HG02885 (cell line): ENCODE measurements at regions not wholly inside any gene's neighbourhood (a gene's known extent, or its start where the extent isn't known, plus 50 kb on each side); places are given as distances from the start of the nearest gene placed in this dataset.
"Not testable (repeated sequence)": the region's sequence is repeated elsewhere in the genome, so short reads cannot be mapped to it uniquely, and the experiment has no call there.

ENCODE experiments used
- ATAC-seq: cut with Tn5 transposase; IDR thresholded peaks from one replicate; pipeline ENCODE4 v1.9.1; 2021; ENCODE audit warnings: mild to moderate bottlenecking; ENCODE audit not compliant: unreplicated experiment, poor library complexity

DNA sequence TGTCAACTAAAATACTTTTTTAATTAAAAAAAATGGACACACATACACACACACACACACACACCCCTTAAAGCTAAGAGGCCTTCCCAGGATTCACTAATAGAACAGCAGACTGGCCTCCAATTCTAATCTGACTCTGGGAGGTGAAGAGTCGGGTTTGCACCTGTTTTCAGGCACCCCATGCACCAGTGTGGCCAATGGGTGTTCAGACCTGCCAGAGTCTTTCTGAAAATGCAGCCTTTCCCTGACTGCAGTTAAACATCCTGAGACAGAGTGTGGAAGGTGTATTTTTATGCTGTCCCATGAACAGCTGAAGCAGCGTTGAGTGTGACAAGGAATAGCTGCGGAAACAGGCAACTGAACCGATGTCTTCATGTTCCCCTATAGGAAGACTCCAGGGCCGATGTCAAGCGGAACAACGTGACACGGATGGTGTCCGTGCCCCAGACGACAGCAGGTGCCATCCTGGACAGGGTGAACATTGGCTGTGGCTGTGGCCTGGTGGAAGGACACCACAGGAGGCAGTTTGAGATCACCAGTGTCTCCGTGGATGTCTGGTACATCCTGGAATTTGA is 74.6 kb upstream of the LYZL2 start:
- no peak for ATAC-seq

DNA sequence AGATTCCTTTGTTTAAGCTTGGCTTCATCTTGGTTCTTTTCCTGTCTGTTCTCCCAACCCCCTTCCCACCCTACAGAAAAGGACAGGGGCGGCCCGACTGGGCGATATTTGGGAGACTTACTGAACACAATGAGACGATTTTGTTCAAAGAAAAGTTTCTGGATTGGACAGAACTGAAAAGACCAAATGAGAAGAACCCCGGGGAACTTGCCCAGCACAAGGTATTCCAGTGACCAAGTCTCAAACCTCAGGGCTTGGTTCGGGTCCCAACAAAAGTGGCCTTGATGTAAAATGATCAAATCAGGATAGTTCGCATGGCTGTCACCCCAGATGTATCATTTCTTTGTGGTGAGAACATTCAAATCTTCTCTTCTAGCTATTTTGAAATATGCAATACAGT is 73.9 kb upstream of the LYZL2 start:
- not testable (repeated sequence) for ATAC-seq

DNA sequence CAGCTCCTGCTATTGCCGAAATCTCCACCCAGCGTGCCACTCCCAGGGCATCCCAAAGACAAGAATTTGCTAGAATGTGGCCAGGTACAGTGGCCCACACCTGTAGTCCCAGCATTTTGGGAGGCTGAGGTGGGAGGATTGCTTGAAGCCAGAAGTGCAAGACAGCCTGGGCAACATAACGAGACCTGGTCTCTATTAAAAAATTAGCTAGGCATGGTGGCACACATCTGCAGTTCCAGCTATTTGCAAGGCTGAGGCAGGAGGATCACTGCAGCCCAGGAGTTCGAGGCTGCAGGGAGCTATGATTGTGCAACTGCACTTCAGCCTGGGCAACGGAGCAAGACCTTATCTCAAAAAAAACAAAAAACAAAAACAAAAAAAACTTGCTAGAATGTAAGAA is 73.3 kb upstream of the LYZL2 start:
- ATAC-seq = no peak

DNA sequence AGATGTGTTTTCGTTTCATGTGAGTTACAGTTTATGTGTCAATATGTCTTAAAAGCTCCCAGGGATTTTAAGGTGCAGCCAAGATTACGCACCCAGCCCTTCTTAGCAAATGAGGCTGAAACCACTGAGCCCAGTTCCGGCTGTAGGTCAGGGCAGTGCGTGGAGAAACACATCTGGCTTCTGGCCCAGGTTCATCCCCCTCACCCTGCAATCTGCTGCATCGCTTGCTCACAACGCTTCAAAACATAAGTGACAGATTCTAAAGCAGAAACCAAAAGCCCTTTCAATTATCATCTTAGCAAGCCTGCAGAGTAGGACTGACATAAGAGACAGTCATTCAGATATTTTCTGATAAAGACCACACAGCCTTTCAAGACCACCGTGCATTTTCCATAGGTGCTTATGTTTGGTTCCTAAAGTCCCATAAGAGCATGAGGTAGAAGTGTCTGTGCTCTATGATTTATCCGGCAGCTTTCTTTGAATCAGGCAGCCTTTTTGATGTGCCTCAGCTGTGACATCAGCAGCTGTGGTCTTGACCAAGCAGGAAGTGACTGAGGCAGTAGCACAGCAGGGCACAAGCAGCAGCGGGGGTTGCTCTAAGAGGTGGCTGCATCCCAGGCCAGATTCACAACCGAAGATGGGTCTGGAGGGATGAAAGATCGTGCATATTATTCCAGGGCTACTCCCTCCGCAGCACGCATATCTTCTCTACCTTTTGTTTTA is 72.1 kb upstream of the LYZL2 start:
- peak; percentile 72 for ATAC-seq

DNA sequence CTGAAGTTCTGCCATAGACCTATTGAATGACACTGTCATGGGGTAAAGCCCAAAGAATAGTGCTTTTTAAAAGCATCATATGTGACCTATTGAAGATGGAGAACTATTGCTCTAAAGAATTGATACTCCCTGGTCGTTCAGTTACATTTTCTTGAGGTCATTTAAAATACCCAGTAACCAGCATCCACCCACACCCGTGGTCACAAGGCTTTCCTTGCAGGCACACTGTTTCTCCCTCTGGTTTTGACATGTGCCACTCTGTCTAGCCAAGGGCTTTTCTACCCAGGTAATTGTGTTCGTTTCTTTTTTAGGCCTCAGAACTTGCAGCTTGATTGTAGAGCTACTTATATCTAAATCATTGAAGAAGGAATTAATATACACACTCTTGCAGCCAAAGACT is 68.3 kb upstream of the LYZL2 start:
- ATAC-seq = no peak

DNA sequence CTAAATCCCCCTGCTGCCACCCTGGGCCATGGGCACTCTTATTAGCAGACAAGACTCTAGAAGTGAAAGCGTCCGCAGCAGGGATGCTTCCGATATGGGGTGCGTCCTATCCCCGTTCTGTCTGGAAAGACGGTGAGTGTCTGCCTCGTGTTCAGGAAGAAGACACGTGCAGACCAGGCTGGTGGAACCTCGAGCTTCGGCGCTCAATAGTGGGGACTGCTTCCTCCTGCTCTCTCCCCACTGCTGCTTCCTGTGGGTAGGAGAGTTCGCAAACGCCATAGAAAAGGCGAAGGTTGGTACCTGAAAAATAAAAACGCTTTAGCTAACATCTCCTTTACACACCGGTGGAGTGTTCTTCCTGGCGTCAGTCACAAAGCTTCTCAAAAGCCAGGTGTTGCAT is 67.7 kb upstream of the LYZL2 start:
- ATAC-seq = not testable (repeated sequence)

DNA sequence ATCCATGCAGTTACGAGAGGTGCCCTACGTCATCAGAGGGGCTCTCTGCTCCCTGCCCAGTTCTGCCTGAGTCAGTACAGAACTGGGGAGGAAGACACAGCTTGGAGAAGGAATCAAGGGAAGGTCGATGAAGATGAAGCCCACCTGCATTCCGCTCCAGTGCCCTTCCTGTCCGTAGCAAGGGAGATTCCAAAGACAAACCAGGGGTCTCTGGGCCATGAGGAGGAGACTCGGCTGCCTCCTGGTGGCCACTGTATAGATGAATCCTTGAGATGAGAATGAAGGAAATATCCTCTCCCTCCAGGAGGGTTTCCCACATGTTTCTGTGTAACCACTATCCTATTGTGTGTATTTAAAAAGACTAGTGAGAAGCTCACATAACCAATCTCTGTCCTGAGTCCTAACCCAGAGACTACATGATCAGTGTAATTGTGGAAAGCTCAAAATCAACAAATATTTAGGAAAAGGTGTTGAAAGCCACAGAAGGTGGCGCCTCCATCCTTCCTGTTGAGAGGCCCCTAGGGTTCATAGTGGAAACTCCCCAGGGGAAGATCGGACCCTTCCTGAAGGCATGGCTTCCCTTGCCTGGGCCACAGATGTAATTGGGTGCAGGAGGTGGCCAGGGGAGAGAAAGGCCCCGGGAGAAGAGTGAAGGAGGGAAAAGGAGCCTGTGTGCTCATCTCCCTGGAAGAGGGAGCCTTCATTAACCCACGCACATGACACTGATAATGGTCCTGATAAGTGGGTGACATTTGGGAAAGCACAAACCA is 67.0 kb upstream of the LYZL2 start:
- ATAC-seq = not testable (repeated sequence)

DNA sequence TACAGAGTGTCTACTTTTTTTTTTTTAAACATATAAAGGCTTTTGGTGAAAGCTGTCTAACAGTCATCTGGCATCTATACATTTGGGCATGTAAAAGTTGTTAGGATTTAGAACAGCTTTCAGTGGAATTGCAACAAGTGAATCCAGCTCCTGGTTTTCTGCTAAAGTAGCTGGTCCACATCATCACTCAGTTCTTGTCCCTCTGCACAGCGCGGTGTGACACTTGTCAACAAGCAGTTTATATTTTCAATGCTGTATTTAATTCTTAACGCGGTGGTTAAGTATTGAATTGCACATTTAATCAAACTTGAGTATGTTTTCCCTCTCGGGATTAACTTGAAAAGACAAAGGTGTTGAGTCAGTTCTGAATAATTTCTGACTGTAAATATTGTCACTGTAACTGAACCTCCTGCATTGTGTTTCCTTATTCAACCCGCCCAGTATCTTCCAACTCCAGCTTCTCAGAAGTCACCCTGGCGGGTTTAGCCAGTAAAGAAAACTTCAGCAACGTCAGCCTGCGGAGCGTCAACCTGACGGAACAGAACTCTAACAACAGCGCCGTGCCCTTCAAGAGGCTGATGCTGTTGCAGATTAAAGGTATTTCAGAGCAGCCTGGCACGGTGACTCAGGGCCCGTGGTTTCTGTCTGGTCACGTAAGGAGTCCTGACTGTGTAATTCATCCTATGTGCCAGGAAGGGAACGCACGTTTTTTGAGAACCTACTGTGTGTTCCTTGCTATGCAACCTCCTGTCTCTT is 66.1 kb upstream of the LYZL2 start:
- not testable (repeated sequence) for ATAC-seq

DNA sequence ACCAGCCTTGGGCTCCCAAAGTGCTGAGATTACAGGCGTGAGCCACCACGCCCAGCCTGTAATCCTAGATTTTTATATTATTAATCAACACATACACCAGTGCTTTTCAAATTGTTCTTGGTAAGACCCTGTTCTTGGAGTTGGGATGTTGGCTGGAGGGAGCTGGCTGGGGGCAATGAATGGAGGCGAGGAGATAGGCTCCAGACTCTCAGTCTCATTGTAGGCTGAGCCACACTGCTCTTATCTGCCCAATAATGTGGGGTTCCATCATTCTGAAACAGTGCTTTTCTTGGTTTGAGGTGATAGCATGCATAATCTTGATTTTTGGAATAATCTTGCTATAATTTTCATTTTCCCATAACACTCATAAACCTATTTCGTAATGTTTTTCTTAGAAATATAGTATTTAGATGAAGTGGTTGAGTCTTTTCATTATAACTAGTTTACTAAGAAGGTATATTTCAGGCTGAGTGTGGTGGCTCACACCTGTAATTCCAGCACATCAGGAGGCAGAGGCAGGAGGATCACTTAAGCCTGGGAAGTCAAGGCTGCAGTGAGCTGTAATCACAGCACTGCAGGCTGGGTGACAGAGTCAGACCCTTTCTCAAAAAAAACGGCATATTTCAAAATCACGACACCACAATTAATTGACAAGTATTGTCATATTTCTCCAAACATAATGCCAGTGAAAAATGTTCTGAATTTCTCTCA is 65.1 kb upstream of the LYZL2 start:
- ATAC-seq = no peak

DNA sequence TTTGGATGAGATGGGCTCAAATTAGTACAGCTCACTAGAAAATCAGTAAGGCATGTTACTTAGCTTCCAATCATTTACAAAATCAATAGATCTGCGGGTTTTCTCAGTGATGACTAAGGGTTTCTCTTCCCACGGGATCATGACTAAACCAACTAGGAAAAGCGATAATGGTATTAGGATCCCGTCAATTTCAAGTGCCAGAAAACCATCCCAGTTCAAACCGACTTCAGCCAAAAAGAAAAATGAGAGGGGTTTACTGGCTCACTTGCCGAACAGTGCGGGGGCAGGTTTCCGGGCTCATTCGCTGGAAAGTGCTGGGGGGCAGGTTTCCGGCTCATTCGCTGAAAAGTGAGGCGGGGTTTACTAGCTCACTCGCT is 62.1 kb upstream of the LYZL2 start:
- ATAC-seq = no peak

DNA sequence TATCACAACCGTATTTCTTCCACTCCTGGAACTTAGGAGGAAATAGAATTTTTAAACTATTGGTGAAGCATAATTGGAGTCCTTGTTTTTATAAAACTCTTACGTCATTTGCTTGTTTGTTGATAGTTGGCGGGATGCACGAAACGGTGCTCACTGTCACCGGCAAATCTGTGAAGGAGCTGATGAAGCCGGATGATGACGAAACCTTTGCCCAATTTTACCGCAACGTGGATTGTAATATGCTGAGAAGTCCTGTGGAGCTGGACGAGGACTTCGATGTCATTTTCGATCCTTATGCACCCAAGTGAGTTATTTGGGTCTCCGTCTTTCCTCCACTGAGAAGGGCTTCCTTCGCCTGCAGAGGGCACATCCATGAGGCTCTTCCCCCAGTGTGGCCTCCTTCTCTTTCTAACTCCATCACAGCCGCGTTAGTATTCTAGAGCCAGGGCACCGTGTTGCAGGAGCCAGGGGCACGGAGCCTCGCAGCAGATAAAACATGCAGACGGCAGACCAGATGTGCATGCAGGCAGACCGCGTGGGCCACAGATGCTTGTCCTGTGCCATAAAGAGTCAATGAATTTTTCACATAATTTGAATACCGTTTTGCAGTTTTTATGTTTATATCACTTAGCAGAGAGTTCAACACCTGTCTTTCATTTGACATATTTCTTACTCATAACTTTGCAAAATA is 61.5 kb upstream of the LYZL2 start:
- ATAC-seq = not testable (repeated sequence)

DNA sequence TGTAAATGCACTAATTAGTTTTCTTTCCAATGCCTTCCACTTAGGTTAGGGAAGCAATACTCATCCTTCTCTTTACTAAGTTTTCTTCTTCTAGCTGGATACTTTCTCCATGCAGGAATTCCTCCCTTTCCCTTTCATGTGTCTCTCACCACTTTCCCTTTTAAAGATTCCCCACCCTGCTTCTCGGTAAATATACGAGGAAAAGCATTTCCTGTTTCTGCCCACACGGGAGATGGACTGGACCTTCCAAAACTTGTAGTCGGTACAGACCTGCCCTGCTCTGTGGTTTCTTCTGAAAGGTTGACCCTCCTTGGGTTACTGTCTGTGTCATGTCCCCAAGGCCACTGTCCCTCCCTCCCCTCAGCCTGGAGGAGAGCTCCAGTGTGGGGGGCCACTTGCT is 58.9 kb upstream of the LYZL2 start:
- no peak for ATAC-seq

DNA sequence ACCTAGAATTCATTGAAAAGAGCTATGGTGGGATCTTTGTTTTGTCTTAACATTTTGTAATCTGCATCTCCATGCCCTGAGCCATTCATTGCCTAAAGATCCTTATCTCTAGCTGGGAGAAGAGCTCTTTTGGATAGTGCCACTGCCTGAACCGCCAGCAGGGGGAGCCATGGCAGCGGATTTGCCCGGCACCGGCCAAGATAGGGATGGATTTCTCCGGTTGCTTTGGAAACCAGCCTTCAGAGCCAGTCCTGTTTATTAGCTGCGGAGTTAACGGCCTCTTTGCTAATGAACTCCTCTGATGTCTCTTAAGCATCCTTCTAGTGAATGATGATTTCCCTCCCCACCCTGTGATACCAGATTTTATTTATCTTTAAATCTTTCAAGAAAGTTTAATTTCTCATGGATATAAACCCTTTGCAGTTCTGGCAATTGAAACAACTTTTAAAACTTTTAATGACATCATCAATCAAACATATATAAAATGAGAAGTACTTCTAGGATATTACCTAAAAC is 58.2 kb upstream of the LYZL2 start:
- peak; percentile 70 for ATAC-seq

DNA sequence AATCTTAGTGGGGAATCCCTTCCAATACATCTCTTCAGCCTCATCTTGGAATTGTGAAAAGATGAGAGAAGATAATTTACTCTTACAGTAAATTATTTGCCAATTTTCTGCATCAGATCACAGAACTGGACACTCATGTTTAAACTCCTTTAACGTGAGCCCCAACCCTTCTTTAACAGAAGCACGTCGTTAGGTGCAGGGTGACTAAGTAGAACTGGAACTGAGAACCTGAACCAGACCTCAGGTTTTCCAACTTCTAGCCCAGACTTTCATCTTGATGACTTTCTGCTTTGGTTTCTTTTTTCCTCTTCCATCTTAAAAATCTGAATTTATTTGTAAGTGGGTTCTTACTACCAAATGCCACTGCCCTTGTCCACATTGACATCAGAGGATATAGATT is 57.2 kb upstream of the LYZL2 start:
- ATAC-seq = no peak

DNA sequence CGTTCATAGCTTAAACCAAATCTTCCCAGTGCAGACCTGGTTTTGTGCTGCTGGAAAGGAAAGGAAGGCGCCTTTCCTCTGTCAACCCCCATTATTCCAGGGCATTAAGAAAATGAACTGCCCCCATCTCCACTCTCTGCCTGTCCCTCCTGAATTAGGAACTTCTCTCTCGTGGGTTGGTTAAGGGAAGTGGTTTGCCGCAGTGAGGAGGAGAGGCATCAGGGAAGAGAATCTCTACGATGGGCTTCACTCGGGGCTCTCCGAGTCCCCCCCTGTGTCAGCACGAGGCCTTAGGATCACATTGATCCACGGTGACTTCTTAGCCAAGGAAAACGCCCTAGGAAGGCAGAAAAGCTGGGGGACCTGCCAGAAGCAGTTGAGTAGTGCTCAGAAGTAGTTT is 53.9 kb upstream of the LYZL2 start:
- no peak for ATAC-seq

DNA sequence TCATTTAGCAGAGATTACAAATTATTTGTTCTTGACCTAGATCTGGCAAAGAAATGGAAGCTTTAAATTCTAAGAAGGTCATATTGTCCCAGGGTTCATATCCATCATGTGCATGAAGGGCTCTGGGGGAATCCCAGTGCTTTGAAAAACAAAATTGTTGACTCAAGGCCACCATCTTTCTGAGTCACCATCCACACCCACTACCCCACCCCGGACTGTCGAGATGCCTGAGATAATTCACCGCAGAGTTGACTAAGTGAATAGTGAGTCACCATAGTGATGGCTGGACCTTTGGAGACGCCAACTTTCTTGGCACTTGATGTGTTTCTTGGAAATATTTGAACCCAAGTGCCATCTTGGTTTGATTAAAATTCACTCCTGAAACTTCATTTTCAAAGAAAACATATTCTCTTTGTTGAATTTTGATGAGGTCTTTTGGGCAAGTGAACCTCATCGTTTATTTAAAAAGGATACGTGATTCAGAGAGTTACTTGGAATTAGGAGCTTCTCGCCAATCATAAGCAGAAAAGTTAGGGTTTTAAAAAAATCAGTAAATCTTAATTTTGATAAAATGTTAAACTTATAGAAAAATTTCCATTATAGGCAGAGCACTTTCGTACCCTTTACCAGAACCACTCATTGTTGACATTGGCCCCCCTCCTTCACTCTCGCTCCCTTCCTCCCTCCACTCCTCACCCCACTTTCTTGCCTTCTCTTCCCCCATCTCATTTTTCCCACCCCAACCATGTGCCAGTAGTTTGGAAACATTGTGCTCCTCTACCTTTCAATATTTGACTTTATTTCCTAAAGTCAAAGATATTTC is 53.0 kb upstream of the LYZL2 start:
- not testable (repeated sequence) for ATAC-seq

DNA sequence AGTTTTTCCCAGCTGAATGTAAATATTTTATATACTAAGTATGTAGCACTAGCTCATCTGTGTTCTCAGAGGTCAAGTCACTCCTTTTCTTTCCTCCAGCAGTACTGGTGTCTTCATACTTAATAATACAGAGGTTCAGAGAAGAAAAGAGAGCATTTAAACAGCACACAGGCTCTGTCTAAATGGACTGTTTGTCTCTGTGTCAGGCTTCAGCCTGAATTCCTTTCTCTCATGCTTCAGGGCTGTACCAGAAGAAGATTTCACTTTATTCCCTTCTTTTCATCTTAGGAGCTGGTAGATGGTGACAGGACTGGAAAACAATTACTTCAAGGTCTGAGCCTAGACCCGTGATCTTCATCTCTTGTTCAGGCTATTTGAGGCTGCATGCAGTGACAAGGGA is 51.4 kb upstream of the LYZL2 start:
- no peak for ATAC-seq
